HepG2 (cell line): ENCODE measurements at regions not wholly inside any gene's neighbourhood (a gene's known extent, or its start where the extent isn't known, plus 50 kb on each side); places are given as distances from the start of the nearest gene placed in this dataset.

Experiments used
- ARID3A ChIP-seq: IDR thresholded peaks from 2 replicates; pipeline ENCODE4 v1.6.1; 2012; ENCODE audit warnings: low read depth, low read length, improper control_type of control experiment
- ATF6 ChIP-seq: sonication (generic); formaldehyde crosslinking; conservative IDR thresholded peaks from 2 replicates; pipeline ENCODE4 v1.4.0; 2020; ENCODE audit warnings: missing genetic modification reagents
- CBX1 ChIP-seq: IDR thresholded peaks from one replicate; pipeline ENCODE4 v1.6.1; 2016; ENCODE audit warnings: antibody characterized with exemption, low read depth
- FOXM1 ChIP-seq: sonication (generic); formaldehyde crosslinking; IDR thresholded peaks from 2 replicates; pipeline ENCODE4 v1.5.0; 2020; ENCODE audit warnings: missing genetic modification reagents
- FOXO4 ChIP-seq: sonication (generic); formaldehyde crosslinking; conservative IDR thresholded peaks from 2 replicates; pipeline ENCODE4 v1.8.1; 2023; ENCODE audit warnings: missing genetic modification reagents
- GTF2F1 ChIP-seq: fragments of 150-350 bp; IDR thresholded peaks from 2 replicates; pipeline ENCODE4 v1.6.1; 2014; ENCODE audit warnings: low read length
- KMT2B ChIP-seq: IDR thresholded peaks from 2 replicates; pipeline ENCODE4 v1.6.1; 2016; ENCODE audit warnings: missing genetic modification reagents, missing compliant biosample characterization
- NCOA5 ChIP-seq: sonication (generic); formaldehyde crosslinking; IDR thresholded peaks from 2 replicates; pipeline ENCODE4 v1.4.0; 2020; ENCODE audit warnings: missing genetic modification reagents
- NFE2L2 ChIP-seq: fragments of 150-350 bp; IDR thresholded peaks from 2 replicates; pipeline ENCODE4 v1.6.1; 2014; ENCODE audit warnings: low read length
- SNRNP70 ChIP-seq: fragments of 200-400 bp; formaldehyde crosslinking; IDR thresholded peaks from 2 replicates; pipeline ENCODE4 v1.6.1; 2017; ENCODE audit warnings: mild to moderate bottlenecking, low read depth, low read length, moderate library complexity
- SP2 ChIP-seq: sonication (generic); formaldehyde crosslinking; IDR thresholded peaks from 2 replicates; pipeline ENCODE4 v1.5.1; 2020; ENCODE audit warnings: mild to moderate bottlenecking, missing genetic modification reagents
- SRSF1 ChIP-seq: fragments of 200-400 bp; formaldehyde crosslinking; optimal IDR thresholded peaks from 2 replicates; pipeline ENCODE3; 2017; ENCODE audit warnings: mild to moderate bottlenecking, low read depth, low read length, moderate library complexity
- TBX2 ChIP-seq: sonication (generic); formaldehyde crosslinking; IDR thresholded peaks from 2 replicates; pipeline ENCODE4 v1.5.0; 2020; ENCODE audit warnings: missing genetic modification reagents, mild to moderate bottlenecking, borderline replicate concordance
- TCF7L2 ChIP-seq: IDR thresholded peaks from 2 replicates; pipeline ENCODE4 v1.6.1; 2011; ENCODE audit warnings: mild to moderate bottlenecking, low read depth, low read length, moderate library complexity
- TEAD3 ChIP-seq: optimal IDR thresholded peaks from 2 replicates; pipeline ENCODE3; 2016; ENCODE audit warnings: borderline replicate concordance
- ZFAT ChIP-seq: sonication (generic); formaldehyde crosslinking; conservative IDR thresholded peaks from 2 replicates; pipeline ENCODE4 v1.8.1; 2023; ENCODE audit warnings: missing genetic modification reagents, inconsistent platforms
- ZMYM2 ChIP-seq: sonication (generic); formaldehyde crosslinking; IDR thresholded peaks from 2 replicates; pipeline ENCODE4 v1.8.0; 2022; ENCODE audit warnings: mild to moderate bottlenecking, missing genetic modification reagents
- ZNF24 ChIP-seq: fragments of 450-650 bp; IDR thresholded peaks from 2 replicates; pipeline ENCODE4 v1.6.1; 2017; ENCODE audit warnings: antibody characterized with exemption, mild to moderate bottlenecking
- ZNF563 ChIP-seq: sonication (generic); formaldehyde crosslinking; IDR thresholded peaks from 2 replicates; pipeline ENCODE4 v1.8.0; 2022; ENCODE audit warnings: mild to moderate bottlenecking, moderate library complexity, missing genetic modification reagents
- ZNF652 ChIP-seq: IDR thresholded peaks from 2 replicates; pipeline ENCODE4 v1.6.1; 2016; ENCODE audit warnings: low read depth, borderline replicate concordance
- ZNF816 ChIP-seq: sonication (generic); formaldehyde crosslinking; IDR thresholded peaks from 2 replicates; pipeline ENCODE4 v1.8.0; 2022; ENCODE audit warnings: missing genetic modification reagents, mild to moderate bottlenecking, borderline replicate concordance
- ZSCAN29 ChIP-seq: sonication (generic); formaldehyde crosslinking; conservative IDR thresholded peaks from 2 replicates; pipeline ENCODE4 v1.4.0; 2020; ENCODE audit warnings: mild to moderate bottlenecking, missing genetic modification reagents
- TF ChIP-seq, protein P1 (sequence below): sonication (generic); formaldehyde crosslinking; IDR thresholded peaks from 2 replicates; pipeline ENCODE4 v1.5.1; 2020; ENCODE audit warnings: mild to moderate bottlenecking, missing genetic modification reagents
- TF ChIP-seq, protein P2 (sequence below): sonication (generic); formaldehyde crosslinking; conservative IDR thresholded peaks from 2 replicates; pipeline ENCODE4 v1.5.0; 2020; ENCODE audit warnings: missing genetic modification reagents

DNA sequence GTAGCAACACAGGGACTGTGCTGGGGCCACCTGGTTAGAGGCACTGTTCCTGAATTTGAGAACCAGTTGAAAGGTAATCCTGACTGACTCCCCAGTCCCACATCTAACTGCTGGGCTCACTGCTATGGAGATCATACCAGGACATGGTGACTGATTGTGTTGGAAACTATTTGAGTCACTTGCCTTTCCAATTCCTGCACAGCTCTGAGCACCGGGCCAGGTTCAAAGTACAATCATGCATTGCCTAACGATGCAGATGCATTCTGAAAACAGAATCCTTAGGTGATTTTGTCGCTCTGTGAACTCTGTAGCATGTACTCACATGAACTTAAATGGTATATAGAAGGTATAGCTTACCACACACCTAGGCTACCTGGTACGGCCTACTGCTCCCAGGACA is 215.3 kb downstream of the BMP7 start (continued):
- TF ChIP-seq ARID3A: 0 out of 2 replicates have a peak, but pooled peaks have one; percentile 33
- no peak for TF ChIP-seq ZNF563
- TF ChIP-seq ZFAT (CRISPR knock-in tag): no peak
- no peak for TF ChIP-seq ZNF816
- TF ChIP-seq, protein P1, sequence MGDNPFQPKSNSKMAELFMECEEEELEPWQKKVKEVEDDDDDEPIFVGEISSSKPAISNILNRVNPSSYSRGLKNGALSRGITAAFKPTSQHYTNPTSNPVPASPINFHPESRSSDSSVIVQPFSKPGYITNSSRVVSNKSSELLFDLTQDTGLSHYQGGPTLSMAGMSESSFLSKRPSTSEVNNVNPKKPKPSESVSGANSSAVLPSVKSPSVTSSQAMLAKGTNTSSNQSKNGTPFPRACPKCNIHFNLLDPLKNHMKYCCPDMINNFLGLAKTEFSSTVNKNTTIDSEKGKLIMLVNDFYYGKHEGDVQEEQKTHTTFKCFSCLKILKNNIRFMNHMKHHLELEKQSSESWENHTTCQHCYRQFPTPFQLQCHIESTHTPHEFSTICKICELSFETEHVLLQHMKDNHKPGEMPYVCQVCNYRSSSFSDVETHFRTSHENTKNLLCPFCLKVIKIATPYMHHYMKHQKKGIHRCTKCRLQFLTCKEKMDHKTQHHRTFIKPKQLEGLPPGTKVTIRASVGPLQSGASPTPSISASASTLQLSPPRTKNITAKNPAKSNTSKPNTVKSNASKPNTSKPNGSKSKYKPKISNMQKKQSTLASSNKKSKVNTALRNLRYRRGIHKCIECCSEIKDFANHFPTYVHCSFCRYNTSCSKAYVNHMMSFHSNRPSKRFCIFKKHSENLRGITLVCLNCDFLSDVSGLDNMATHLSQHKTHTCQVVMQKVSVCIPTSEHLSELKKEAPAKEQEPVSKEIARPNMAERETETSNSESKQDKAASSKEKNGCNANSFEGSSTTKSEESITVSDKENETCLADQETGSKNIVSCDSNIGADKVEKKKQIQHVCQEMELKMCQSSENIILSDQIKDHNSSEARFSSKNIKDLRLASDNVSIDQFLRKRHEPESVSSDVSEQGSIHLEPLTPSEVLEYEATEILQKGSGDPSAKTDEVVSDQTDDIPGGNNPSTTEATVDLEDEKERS (CRISPR knock-in tag): no peak
- TF ChIP-seq ATF6 (CRISPR knock-in tag): no peak
- no peak for TF ChIP-seq TCF7L2
- TF ChIP-seq NCOA5 (CRISPR knock-in tag): no peak
- TF ChIP-seq TBX2 (CRISPR knock-in tag): no peak
- TF ChIP-seq ZSCAN29 (CRISPR knock-in tag): no peak
- TF ChIP-seq SRSF1: no peak
- TF ChIP-seq, protein P2, sequence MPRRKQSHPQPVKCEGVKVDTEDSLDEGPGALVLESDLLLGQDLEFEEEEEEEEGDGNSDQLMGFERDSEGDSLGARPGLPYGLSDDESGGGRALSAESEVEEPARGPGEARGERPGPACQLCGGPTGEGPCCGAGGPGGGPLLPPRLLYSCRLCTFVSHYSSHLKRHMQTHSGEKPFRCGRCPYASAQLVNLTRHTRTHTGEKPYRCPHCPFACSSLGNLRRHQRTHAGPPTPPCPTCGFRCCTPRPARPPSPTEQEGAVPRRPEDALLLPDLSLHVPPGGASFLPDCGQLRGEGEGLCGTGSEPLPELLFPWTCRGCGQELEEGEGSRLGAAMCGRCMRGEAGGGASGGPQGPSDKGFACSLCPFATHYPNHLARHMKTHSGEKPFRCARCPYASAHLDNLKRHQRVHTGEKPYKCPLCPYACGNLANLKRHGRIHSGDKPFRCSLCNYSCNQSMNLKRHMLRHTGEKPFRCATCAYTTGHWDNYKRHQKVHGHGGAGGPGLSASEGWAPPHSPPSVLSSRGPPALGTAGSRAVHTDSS (CRISPR knock-in tag): no peak
- no peak for TF ChIP-seq CBX1
- TF ChIP-seq KMT2B (CRISPR knock-in tag): no peak
- TF ChIP-seq ZMYM2 (CRISPR knock-in tag): no peak
- TF ChIP-seq GTF2F1: no peak
- TF ChIP-seq ZNF652 (CRISPR knock-in tag): no peak
- TF ChIP-seq ZNF24: no peak
- no peak for TF ChIP-seq SP2 (CRISPR knock-in tag)
- no peak for TF ChIP-seq FOXO4
- TF ChIP-seq TEAD3 (CRISPR knock-in tag): peak; percentile 72
- no peak for TF ChIP-seq SNRNP70
- TF ChIP-seq FOXM1 (CRISPR knock-in tag): no peak
- TF ChIP-seq NFE2L2: no peak
